ENCODE measurements at regions not wholly inside any gene's neighbourhood (a gene's known extent, or its start where the extent isn't known, plus 50 kb on each side); places are given as distances from the start of the nearest gene placed in this dataset.

DNA sequence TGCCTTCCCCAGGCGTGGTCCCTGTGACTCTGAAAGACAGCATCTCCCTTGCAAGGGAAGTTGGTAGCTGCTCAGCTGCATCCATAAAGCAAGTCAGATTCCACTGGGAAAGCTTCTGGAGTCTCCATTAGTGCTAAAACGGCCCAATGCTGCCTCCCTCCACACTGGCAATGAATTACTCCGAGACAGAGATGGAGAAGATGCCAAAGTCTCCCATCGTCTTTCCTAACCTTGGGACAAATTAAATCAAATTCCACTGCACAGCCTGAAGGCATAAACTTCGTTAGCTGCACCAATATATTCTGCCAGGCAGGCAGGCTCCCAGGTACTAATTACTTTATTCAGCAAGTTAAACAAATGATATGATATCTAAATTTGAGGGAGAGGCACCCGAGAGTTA is 106.3 kb upstream of the GJB5 start:
- no peak for TF ChIP-seq EZH2 (IDR thresholded peaks at IDR 0.05; ENCODE audit: low read length)
- TF ChIP-seq, protein P1, sequence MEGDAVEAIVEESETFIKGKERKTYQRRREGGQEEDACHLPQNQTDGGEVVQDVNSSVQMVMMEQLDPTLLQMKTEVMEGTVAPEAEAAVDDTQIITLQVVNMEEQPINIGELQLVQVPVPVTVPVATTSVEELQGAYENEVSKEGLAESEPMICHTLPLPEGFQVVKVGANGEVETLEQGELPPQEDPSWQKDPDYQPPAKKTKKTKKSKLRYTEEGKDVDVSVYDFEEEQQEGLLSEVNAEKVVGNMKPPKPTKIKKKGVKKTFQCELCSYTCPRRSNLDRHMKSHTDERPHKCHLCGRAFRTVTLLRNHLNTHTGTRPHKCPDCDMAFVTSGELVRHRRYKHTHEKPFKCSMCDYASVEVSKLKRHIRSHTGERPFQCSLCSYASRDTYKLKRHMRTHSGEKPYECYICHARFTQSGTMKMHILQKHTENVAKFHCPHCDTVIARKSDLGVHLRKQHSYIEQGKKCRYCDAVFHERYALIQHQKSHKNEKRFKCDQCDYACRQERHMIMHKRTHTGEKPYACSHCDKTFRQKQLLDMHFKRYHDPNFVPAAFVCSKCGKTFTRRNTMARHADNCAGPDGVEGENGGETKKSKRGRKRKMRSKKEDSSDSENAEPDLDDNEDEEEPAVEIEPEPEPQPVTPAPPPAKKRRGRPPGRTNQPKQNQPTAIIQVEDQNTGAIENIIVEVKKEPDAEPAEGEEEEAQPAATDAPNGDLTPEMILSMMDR (optimal IDR thresholded peaks at IDR 0.05 in 1 of 3, IDR thresholded peaks at IDR 0.05 in 1 of 3, conservative IDR thresholded peaks at IDR 0.05 in 1 of 3; ENCODE audit: extremely low read depth in 1 of 3, insufficient read depth in 2 of 3, low read length in 3 of 3), result no peak
- DNase-seq (ENCODE audit: low read depth, low spot score), result no peak
- dilution Hi-C loops (cut with MboI; ENCODE audit: extremely low pct_ligation_motif_present, low sequenced_read_pairs), result no loop called here
- H3K36me3 ChIP-seq (ENCODE audit: control insufficient read depth in 2 of 2, extremely low read depth in 1 of 2, insufficient read depth in 2 of 2, low read length in 2 of 2), result no peaks in the 10 kb centered on the region
- H3K27ac ChIP-seq (ENCODE audit: control insufficient read depth, insufficient read depth, low read length), result no peak overlapping the region
- H3K4me3 ChIP-seq (ENCODE audit: control insufficient read depth in 2 of 3, extremely low read depth in 1 of 3, insufficient read depth in 2 of 3, low read depth in 1 of 3, low read length in 3 of 3), result no peak overlapping the region
- no peak overlapping the region for H3K4me2 ChIP-seq (ENCODE audit: control insufficient read depth, extremely low read depth, insufficient read depth, low read depth, low read length)
- FAIRE-seq, result no peak
- peaks cover 16% of the 10 kb centered on the region for H3K27me3 ChIP-seq (ENCODE audit: control insufficient read depth, extremely low read depth, insufficient read depth, low read length)
- H3K9ac ChIP-seq (ENCODE audit: control insufficient read depth, extremely low read depth, insufficient read depth, low read length), result no peak overlapping the region
- H3K79me2 ChIP-seq (ENCODE audit: control insufficient read depth, insufficient read depth, low read length), result no peaks in the 10 kb centered on the region
- H2AFZ ChIP-seq (ENCODE audit: control insufficient read depth, low read length), result no peak overlapping the region
- H3K4me1 ChIP-seq (ENCODE audit: control insufficient read depth, extremely low read depth, insufficient read depth, low read length), result no peaks in the 10 kb centered on the region
- H4K20me1 ChIP-seq (ENCODE audit: control insufficient read depth, extremely low read depth, insufficient read depth, low read length), result no peaks in the 10 kb centered on the region
- no peaks in the 10 kb centered on the region for H3K9me1 ChIP-seq (ENCODE audit: control insufficient read depth, extremely low read depth, insufficient read depth, low read length)
- no peaks in the 10 kb centered on the region for H3K9me3 ChIP-seq (ENCODE audit: control insufficient read depth, low read depth, low read length)

DNA sequence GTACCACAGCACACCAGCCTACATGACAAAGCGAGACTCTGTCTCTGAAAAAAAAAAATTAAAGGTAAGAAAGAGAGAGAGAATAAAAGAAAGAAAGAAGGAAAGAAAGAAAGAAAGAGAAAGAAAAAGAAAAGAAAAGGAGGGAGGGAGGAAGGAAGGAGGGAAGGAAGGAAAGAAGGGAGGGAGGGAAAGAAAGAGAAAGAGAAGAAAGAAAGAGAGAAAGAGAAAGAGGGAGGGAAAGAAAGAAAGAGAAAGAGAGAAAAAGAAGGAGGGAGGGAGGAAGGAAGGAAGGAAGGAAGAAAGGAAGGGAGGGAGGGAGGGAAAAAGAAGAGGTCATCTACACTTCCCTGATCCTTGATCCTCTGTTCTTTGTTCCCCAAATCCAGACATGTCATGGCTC is 104.8 kb upstream of the GJB5 start:
- no peak overlapping the region for H3K9ac ChIP-seq (ENCODE audit: control insufficient read depth, extremely low read depth, insufficient read depth, low read length)
- TF ChIP-seq EZH2 (IDR thresholded peaks at IDR 0.05; ENCODE audit: low read length), result no peak
- TF ChIP-seq, protein P1 (optimal IDR thresholded peaks at IDR 0.05 in 1 of 3, IDR thresholded peaks at IDR 0.05 in 1 of 3, conservative IDR thresholded peaks at IDR 0.05 in 1 of 3; ENCODE audit: extremely low read depth in 1 of 3, insufficient read depth in 2 of 3, low read length in 3 of 3), result no peak
- H3K79me2 ChIP-seq (ENCODE audit: control insufficient read depth, insufficient read depth, low read length), result no peaks in the 10 kb centered on the region
- H3K27ac ChIP-seq (ENCODE audit: control insufficient read depth, insufficient read depth, low read length), result no peak overlapping the region
- FAIRE-seq, result no peak
- H3K4me2 ChIP-seq (ENCODE audit: control insufficient read depth, extremely low read depth, insufficient read depth, low read depth, low read length), result no peak overlapping the region
- no peaks in the 10 kb centered on the region for H3K4me1 ChIP-seq (ENCODE audit: control insufficient read depth, extremely low read depth, insufficient read depth, low read length)
- dilution Hi-C loops (cut with MboI; ENCODE audit: extremely low pct_ligation_motif_present, low sequenced_read_pairs), result no loop called here
- H4K20me1 ChIP-seq (ENCODE audit: control insufficient read depth, extremely low read depth, insufficient read depth, low read length), result no peaks in the 10 kb centered on the region
- H3K9me1 ChIP-seq (ENCODE audit: control insufficient read depth, extremely low read depth, insufficient read depth, low read length), result no peaks in the 10 kb centered on the region
- H3K27me3 ChIP-seq (ENCODE audit: control insufficient read depth, extremely low read depth, insufficient read depth, low read length), result peaks cover 18% of the 10 kb centered on the region
- no peaks in the 10 kb centered on the region for H3K36me3 ChIP-seq (ENCODE audit: control insufficient read depth in 2 of 2, extremely low read depth in 1 of 2, insufficient read depth in 2 of 2, low read length in 2 of 2)
- H3K4me3 ChIP-seq (ENCODE audit: control insufficient read depth in 2 of 3, extremely low read depth in 1 of 3, insufficient read depth in 2 of 3, low read depth in 1 of 3, low read length in 3 of 3), result no peak overlapping the region
- H3K9me3 ChIP-seq (ENCODE audit: control insufficient read depth, low read depth, low read length), result no peaks in the 10 kb centered on the region
- no peak for DNase-seq (ENCODE audit: low read depth, low spot score)
- H2AFZ ChIP-seq (ENCODE audit: control insufficient read depth, low read length), result no peak overlapping the region
